GM10248 (cell line): ENCODE measurements at regions not wholly inside any gene's neighbourhood (a gene's known extent, or its start where the extent isn't known, plus 50 kb on each side); places are given as distances from the start of the nearest gene placed in this dataset.
"Not testable (repeated sequence)": the region's sequence is repeated elsewhere in the genome, so short reads cannot be mapped to it uniquely, and the experiment has no call there.

Source experiments
- CTCF ChIA-PET: fragments of 300-600 bp; sonication (Branson Sonifier 250); formaldehyde crosslinking; extraction: SDS; loops from one replicate; lab custom pipeline; 2021; ENCODE audit warnings: antibody characterized with exemption; lab: Yijun Ruan, JAX
- POLR2A ChIA-PET: fragments of 350-650 bp; sonication (Branson Sonifier 250); formaldehyde crosslinking; extraction: SDS; loops from one replicate; lab custom pipeline; 2020; ENCODE audit warnings: antibody characterized with exemption; lab: Yijun Ruan, JAX
- DNase-seq: peaks from one replicate; pipeline ENCODE4 v3.0.0; 2012; ENCODE audit errors: extremely low spot score
- CTCF ChIP-seq: IDR thresholded peaks from 2 replicates; pipeline ENCODE4 v1.5.1; 2012; ENCODE audit warnings: mild to moderate bottlenecking, low read depth; ENCODE audit errors: extremely low read depth, missing control alignments, control extremely low read depth

GRCh38 chr2:111441614-111442013, 320.9 kb downstream of the BCL2L11 start:
- DNase-seq, POLR2A ChIA-PET, CTCF ChIA-PET: not testable (repeated sequence)

- CTCF ChIA-PET, DNase-seq, POLR2A ChIA-PET: not testable (repeated sequence)
These were observed 322.2 kb downstream of the BCL2L11 start for GRCh38 chr2:111442767-111443454.

- DNase-seq, CTCF ChIA-PET, POLR2A ChIA-PET: not testable (repeated sequence)
These were observed 323.8 kb downstream of the BCL2L11 start for GRCh38 chr2:111444516-111444915.

GRCh38 chr2:111445191-111445929, 324.6 kb downstream of the BCL2L11 start:
- DNase-seq, POLR2A ChIA-PET, CTCF ChIA-PET: not testable (repeated sequence)

GRCh38 chr2:111445941-111446340, 325.2 kb downstream of the BCL2L11 start:
- DNase-seq, CTCF ChIA-PET, POLR2A ChIA-PET: not testable (repeated sequence)

- DNase-seq, CTCF ChIA-PET, POLR2A ChIA-PET: not testable (repeated sequence)
These were observed 326.8 kb downstream of the BCL2L11 start for GRCh38 chr2:111447482-111447881.

- DNase-seq, CTCF ChIA-PET, POLR2A ChIA-PET: not testable (repeated sequence)
These were observed 328.1 kb downstream of the BCL2L11 start for GRCh38 chr2:111448796-111449195.

GRCh38 chr2:111450526-111450925, 329.8 kb downstream of the BCL2L11 start:
- POLR2A ChIA-PET, CTCF ChIA-PET, DNase-seq: not testable (repeated sequence)

GRCh38 chr2:111451692-111452199, 331.0 kb downstream of the BCL2L11 start:
- DNase-seq, POLR2A ChIA-PET, CTCF ChIA-PET: not testable (repeated sequence)

GRCh38 chr2:111452208-111452607, 331.5 kb downstream of the BCL2L11 start:
- CTCF ChIA-PET, DNase-seq, POLR2A ChIA-PET: not testable (repeated sequence)

- CTCF ChIA-PET, DNase-seq, POLR2A ChIA-PET: not testable (repeated sequence)
These were observed 332.6 kb downstream of the BCL2L11 start for GRCh38 chr2:111453308-111453707.

GRCh38 chr2:111453816-111454215, 333.1 kb downstream of the BCL2L11 start:
- POLR2A ChIA-PET: not testable (repeated sequence)

GRCh38 chr2:111454404-111454803, 333.7 kb downstream of the BCL2L11 start:
- CTCF ChIA-PET, DNase-seq: not testable (repeated sequence)

More at GRCh38 chr2:111453816-111454215, 333.1 kb downstream of the BCL2L11 start:
- CTCF ChIA-PET, DNase-seq: not testable (repeated sequence)

GRCh38 chr2:111455016-111456015, 334.6 kb downstream of the BCL2L11 start:
- DNase-seq, CTCF ChIA-PET, POLR2A ChIA-PET: not testable (repeated sequence)

More at GRCh38 chr2:111454404-111454803, 333.7 kb downstream of the BCL2L11 start:
- POLR2A ChIA-PET: not testable (repeated sequence)
- peak; percentile 13 for TF ChIP-seq CTCF

GRCh38 chr2:111457191-111457590, 336.5 kb downstream of the BCL2L11 start:
- DNase-seq, POLR2A ChIA-PET, CTCF ChIA-PET: not testable (repeated sequence)

- POLR2A ChIA-PET, CTCF ChIA-PET, DNase-seq: not testable (repeated sequence)
These were observed 340.2 kb downstream of the BCL2L11 start for GRCh38 chr2:111460901-111461300.
